Hepatocyte (in vitro differentiated cells): ENCODE measurements at regions not wholly inside any gene's neighbourhood (a gene's known extent, or its start where the extent isn't known, plus 50 kb on each side); places are given as distances from the start of the nearest gene placed in this dataset.

Source experiments
- EZH2 ChIP-seq: fragments of 200-600 bp; sonication (generic); IDR thresholded peaks from 2 replicates; pipeline ENCODE4 v1.6.1; 2016; ENCODE audit warnings: antibody characterized with exemption, mild to moderate bottlenecking, borderline replicate concordance
- EZH2phosphoT487 ChIP-seq: fragments of 200-600 bp; sonication (generic); IDR thresholded peaks from one replicate; pipeline ENCODE4 v1.6.1; 2018; ENCODE audit warnings: antibody characterized with exemption, mild to moderate bottlenecking, low read depth, moderate library complexity; ENCODE audit not compliant: unreplicated experiment, severe bottlenecking
- TF ChIP-seq, protein P1 (sequence below): fragments of 200-600 bp; sonication (generic); IDR thresholded peaks from 2 replicates; pipeline ENCODE4 v1.5.1; 2016; ENCODE audit warnings: antibody characterized with exemption, mild to moderate bottlenecking; ENCODE audit not compliant: poor library complexity

DNA sequence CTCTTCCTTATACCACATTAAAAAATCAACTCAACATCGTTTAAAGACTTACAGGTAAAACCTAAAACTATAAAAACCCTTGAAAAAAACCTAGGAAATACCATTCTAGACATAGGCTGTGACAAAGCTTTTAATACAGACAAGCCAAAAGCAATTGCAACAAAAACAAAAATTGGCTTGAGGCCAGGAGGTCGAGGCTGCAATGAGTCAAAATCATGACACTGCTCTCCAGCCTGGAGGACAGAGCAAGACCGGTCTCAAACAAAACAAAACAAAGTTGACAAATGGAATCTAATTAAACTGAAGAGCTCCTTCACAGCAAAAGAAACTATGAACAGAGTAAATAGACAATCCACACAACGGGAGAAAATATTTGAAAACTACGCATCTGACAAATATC lies 1057.8 kb downstream of the FSCB start:
- TF ChIP-seq, protein P1, sequence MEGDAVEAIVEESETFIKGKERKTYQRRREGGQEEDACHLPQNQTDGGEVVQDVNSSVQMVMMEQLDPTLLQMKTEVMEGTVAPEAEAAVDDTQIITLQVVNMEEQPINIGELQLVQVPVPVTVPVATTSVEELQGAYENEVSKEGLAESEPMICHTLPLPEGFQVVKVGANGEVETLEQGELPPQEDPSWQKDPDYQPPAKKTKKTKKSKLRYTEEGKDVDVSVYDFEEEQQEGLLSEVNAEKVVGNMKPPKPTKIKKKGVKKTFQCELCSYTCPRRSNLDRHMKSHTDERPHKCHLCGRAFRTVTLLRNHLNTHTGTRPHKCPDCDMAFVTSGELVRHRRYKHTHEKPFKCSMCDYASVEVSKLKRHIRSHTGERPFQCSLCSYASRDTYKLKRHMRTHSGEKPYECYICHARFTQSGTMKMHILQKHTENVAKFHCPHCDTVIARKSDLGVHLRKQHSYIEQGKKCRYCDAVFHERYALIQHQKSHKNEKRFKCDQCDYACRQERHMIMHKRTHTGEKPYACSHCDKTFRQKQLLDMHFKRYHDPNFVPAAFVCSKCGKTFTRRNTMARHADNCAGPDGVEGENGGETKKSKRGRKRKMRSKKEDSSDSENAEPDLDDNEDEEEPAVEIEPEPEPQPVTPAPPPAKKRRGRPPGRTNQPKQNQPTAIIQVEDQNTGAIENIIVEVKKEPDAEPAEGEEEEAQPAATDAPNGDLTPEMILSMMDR, result no peak
- TF ChIP-seq EZH2phosphoT487 (no peak), EZH2 (no peak)
